ENCODE measurements at regions not wholly inside any gene's neighbourhood (a gene's known extent, or its start where the extent isn't known, plus 50 kb on each side); places are given as distances from the start of the nearest gene placed in this dataset.

- no peak for TF ChIP-seq CTCF (IDR thresholded peaks at IDR 0.05)
- no peak for DNase-seq (ENCODE audit: low spot score)
- Histone ChIP-seq H3K4me3 (no peak overlapping the region), H3K27ac (no peak overlapping the region)
Measured at GRCh38 chr4:54497947-54498346, 159.8 kb upstream of the KIT start.

GRCh38 chr4:54498661-54499111 lies 159.1 kb upstream of the KIT start:
- no peak overlapping the region for H3K4me3 ChIP-seq
- TF ChIP-seq CTCF (IDR thresholded peaks at IDR 0.05) = no peak
- no peak for DNase-seq (ENCODE audit: low spot score)
- no peak overlapping the region for H3K27ac ChIP-seq

- no peak for TF ChIP-seq CTCF (IDR thresholded peaks at IDR 0.05)
- no peak overlapping the region for H3K4me3 ChIP-seq
- DNase-seq (ENCODE audit: low spot score) = no peak
- H3K27ac ChIP-seq = no peak overlapping the region
Measured at GRCh38 chr4:54499308-54500074, 158.3 kb upstream of the KIT start.

- H3K27ac ChIP-seq = no peak overlapping the region
- TF ChIP-seq CTCF (IDR thresholded peaks at IDR 0.05) = no peak
Measured at GRCh38 chr4:54505362-54505761, 152.4 kb upstream of the KIT start.

GRCh38 chr4:54505996-54506395 lies 151.8 kb upstream of the KIT start:
- Histone ChIP-seq H3K4me3 (no peak overlapping the region), H3K27ac (no peak overlapping the region)
- TF ChIP-seq CTCF (IDR thresholded peaks at IDR 0.05) = no peak
- no peak for DNase-seq (ENCODE audit: low spot score)

More at GRCh38 chr4:54505362-54505761, 152.4 kb upstream of the KIT start:
- no peak for DNase-seq (ENCODE audit: low spot score)
- H3K4me3 ChIP-seq = no peak overlapping the region

GRCh38 chr4:54509057-54509456 lies 148.7 kb upstream of the KIT start:
- no peak overlapping the region for H3K27ac ChIP-seq
- no peak overlapping the region for H3K4me3 ChIP-seq
- no peak for TF ChIP-seq CTCF (IDR thresholded peaks at IDR 0.05)
- DNase-seq (ENCODE audit: low spot score) = no peak

- Histone ChIP-seq H3K4me3 (no peak overlapping the region), H3K27ac (no peak overlapping the region)
- no peak for DNase-seq (ENCODE audit: low spot score)
- TF ChIP-seq CTCF (IDR thresholded peaks at IDR 0.05) = no peak
Measured at GRCh38 chr4:54513204-54513603, 144.6 kb upstream of the KIT start.

All from coronary artery (tissue), 2 donors.